IMR-90 (cell line): ENCODE measurements at regions not wholly inside any gene's neighbourhood (a gene's known extent, or its start where the extent isn't known, plus 50 kb on each side); places are given as distances from the start of the nearest gene placed in this dataset.

Source experiments
- ATAC-seq: fragments of 200-7000 bp; cut with Tn5 transposase; 2 replicates; pipeline ENCODE4 v1.9.1; 2020; ENCODE audit warnings: low read depth, mild to moderate bottlenecking, moderate library complexity
- BruUV-seq: library from RNA; stranded (reverse); fragments of 400-500 nt; replicated peaks from 2 replicates; lab custom pipeline; 2021; lab: Mats Ljungman, UMichigan
- CTCF ChIA-PET: fragments of 300-600 bp; formaldehyde crosslinking; extraction: SDS; loops from one replicate; lab custom pipeline; 2021; ENCODE audit warnings: antibody characterized with exemption; lab: Yijun Ruan, JAX
- POLR2A ChIA-PET: fragments of 300-600 bp; sonication (Branson Sonifier 250); formaldehyde crosslinking; loops from one replicate; lab custom pipeline; 2022; ENCODE audit warnings: antibody characterized with exemption; ENCODE audit not compliant: unreplicated experiment; lab: Charles Lee
- DNase-seq: peaks from one replicate; pipeline ENCODE4 v3.0.0; 2013
- H2AFZ ChIP-seq: replicated peaks from 2 replicates; pipeline ENCODE3; 2013; ENCODE audit warnings: low read length, mild to moderate bottlenecking; ENCODE audit not compliant: poor library complexity
- H2AK5ac ChIP-seq: 2 replicates; pipeline ENCODE4 v1.6.1; 2013; ENCODE audit warnings: low read depth, low read length, inconsistent platforms
- H2AK9ac ChIP-seq: replicated peaks from 2 replicates; pipeline ENCODE3; 2013; ENCODE audit warnings: mild to moderate bottlenecking, low read depth, low read length, moderate library complexity; ENCODE audit not compliant: poor library complexity
- H2BK120ac ChIP-seq: 2 replicates; pipeline ENCODE4 v1.6.1; 2013; ENCODE audit warnings: low read depth, low read length, inconsistent platforms
- H2BK15ac ChIP-seq: 3 replicates; pipeline ENCODE4 v1.6.1; 2013; ENCODE audit warnings: low read depth, low read length, inconsistent platforms
- H2BK20ac ChIP-seq: 2 replicates; pipeline ENCODE4 v1.6.1; 2013; ENCODE audit warnings: low read depth, mild to moderate bottlenecking, inconsistent platforms, low read length, moderate library complexity
- H2BK5ac ChIP-seq: 2 replicates; pipeline ENCODE4 v1.6.1; 2013; ENCODE audit warnings: mild to moderate bottlenecking, low read depth, low read length, inconsistent platforms; ENCODE audit not compliant: poor library complexity, severe bottlenecking
- H3K14ac ChIP-seq: replicated peaks from 2 replicates; pipeline ENCODE4 v1.6.1; 2013; ENCODE audit warnings: low read depth, low read length, inconsistent platforms
- H3K18ac ChIP-seq: 2 replicates; pipeline ENCODE4 v1.6.1; 2013; ENCODE audit warnings: low read depth, low read length, control low read depth
- H3K23ac ChIP-seq: 2 replicates; pipeline ENCODE4 v1.6.1; 2013; ENCODE audit warnings: low read depth, low read length, inconsistent platforms
- H3K27ac ChIP-seq: 2 replicates; pipeline ENCODE4 v1.5.1; 2013; ENCODE audit warnings: mild to moderate bottlenecking, control low read depth, low read length; ENCODE audit not compliant: insufficient read depth
- H3K27me3 ChIP-seq: 2 replicates; pipeline ENCODE4 v1.6.1; 2013; ENCODE audit warnings: low read length; ENCODE audit not compliant: control insufficient read depth, insufficient read depth
- H3K36me3 ChIP-seq: 2 replicates; pipeline ENCODE4 v1.6.1; 2013; ENCODE audit warnings: low read length, mixed read lengths; ENCODE audit not compliant: control insufficient read depth, insufficient read depth
- H3K4ac ChIP-seq: 2 replicates; pipeline ENCODE4 v1.6.1; 2013; ENCODE audit warnings: low read depth, low read length, inconsistent platforms
- H3K4me1 ChIP-seq: 2 replicates; pipeline ENCODE4 v1.6.1; 2013; ENCODE audit warnings: low read length, mixed read lengths; ENCODE audit not compliant: control insufficient read depth, insufficient read depth
- H3K4me2 ChIP-seq: 2 replicates; pipeline ENCODE4 v1.6.1; 2013; ENCODE audit warnings: low read depth, mild to moderate bottlenecking, control low read depth, low read length, moderate library complexity
- H3K4me3 ChIP-seq: 2 replicates; pipeline ENCODE4 v1.5.1; 2013; ENCODE audit warnings: low read depth, mild to moderate bottlenecking, control low read depth, low read length, moderate library complexity; ENCODE audit not compliant: insufficient read depth
- H3K56ac ChIP-seq: 2 replicates; pipeline ENCODE4 v1.6.1; 2013; ENCODE audit warnings: low read length, inconsistent platforms; ENCODE audit not compliant: insufficient read depth; ENCODE audit errors: extremely low read depth
- H3K79me1 ChIP-seq, 2 experiments: 2 replicates each; pipeline ENCODE4 v1.6.1; 2013; ENCODE audit warnings: low read length in 2 of 2, inconsistent platforms in 1 of 2, low read depth in 1 of 2
- H3K9ac ChIP-seq: 2 replicates; pipeline ENCODE4 v1.6.1; 2013; ENCODE audit warnings: low read depth, low read length, control low read depth
- H3K9me1 ChIP-seq: 2 replicates; pipeline ENCODE4 v1.6.1; 2013; ENCODE audit warnings: low read length, inconsistent platforms; ENCODE audit not compliant: insufficient read depth
- H3K9me3 ChIP-seq: 2 replicates; pipeline ENCODE4 v1.6.1; 2013; ENCODE audit warnings: low read length; ENCODE audit not compliant: control insufficient read depth, insufficient read depth
- H4K20me1 ChIP-seq: 2 replicates; pipeline ENCODE4 v1.6.1; 2013; ENCODE audit warnings: low read length, inconsistent platforms; ENCODE audit not compliant: insufficient read depth
- H4K5ac ChIP-seq: 2 replicates; pipeline ENCODE4 v1.6.1; 2013; ENCODE audit warnings: mild to moderate bottlenecking, low read depth, low read length, control low read depth
- H4K8ac ChIP-seq, 2 experiments: 2 replicates each; pipeline ENCODE4 v1.6.1; 2013; ENCODE audit warnings: low read depth in 2 of 2, low read length in 2 of 2, control low read depth in 1 of 2, inconsistent platforms in 1 of 2
- H4K91ac ChIP-seq: 2 replicates; pipeline ENCODE4 v1.6.1; 2013; ENCODE audit warnings: low read depth, low read length, inconsistent platforms; ENCODE audit not compliant: insufficient read depth
- BHLHE40 ChIP-seq: fragments of 150-350 bp; IDR thresholded peaks from 2 replicates; pipeline ENCODE4 v1.6.1; 2016; ENCODE audit warnings: mild to moderate bottlenecking, low read depth, low read length
- CEBPB ChIP-seq: IDR thresholded peaks from 2 replicates; pipeline ENCODE4 v1.6.1; 2012; ENCODE audit warnings: low read depth, low read length, improper control_type of control experiment
- FOS ChIP-seq: fragments of 150-350 bp; IDR thresholded peaks from 2 replicates; pipeline ENCODE4 v1.6.1; 2016; ENCODE audit warnings: low read depth, low read length
- MAFK ChIP-seq: IDR thresholded peaks from 2 replicates; pipeline ENCODE4 v1.6.1; 2012; ENCODE audit warnings: low read depth, low read length, improper control_type of control experiment
- RAD21 ChIP-seq: IDR thresholded peaks from 2 replicates; pipeline ENCODE4 v1.6.1; 2012; ENCODE audit warnings: low read length, improper control_type of control experiment
- WGBS, 2 experiments: methylation state at CpG; one replicate each; pipeline versions ENCODE4 v1.1.5 to v1.1.7; 2013; ENCODE audit warnings: missing lambda C conversion rate in 2 of 2; ENCODE audit not compliant: insufficient read length in 1 of 2; ENCODE audit errors: extremely low coverage in 2 of 2; 5-methylcytosine and 5-hydroxymethylcytosine counted together
- dilution Hi-C: fragments of 300-500 bp; cut with HindIII; formaldehyde crosslinking; loops from one replicate; pipeline ENCODE4 v1.14.3; 2018; ENCODE audit warnings: low sequenced_read_pairs; ENCODE audit not compliant: unreplicated experiment
- in situ Hi-C: fragments of 300-500 bp; cut with MboI; formaldehyde crosslinking; loops from 3 replicates; pipeline ENCODE4 v1.14.3; 2019; ENCODE audit warnings: low sequenced_read_pairs, inconsistent platforms, mixed read lengths
- intact Hi-C: fragments of 100-400 bp; cut with micrococcal nuclease; formaldehyde crosslinking; loops from 2 replicates; pipeline ENCODE4 v1.10.0; 2022

GRCh38 chr13:55516610-55517009, 1624.1 kb upstream of the PRR20A start:
- Histone ChIP-seq H2BK5ac (no peak overlapping the region), H4K8ac (no peak overlapping the region), H4K20me1 (no peaks in the 10 kb centered on the region), H2BK15ac (no peak overlapping the region), H3K23ac (no peak overlapping the region), H2BK120ac (no peak overlapping the region), H3K18ac (no peak overlapping the region), H3K4ac (no peak overlapping the region), H3K9me1 (no peaks in the 10 kb centered on the region), H3K4me1 (no peaks in the 10 kb centered on the region), H3K9ac (no peak overlapping the region), H4K5ac (no peak overlapping the region), H2BK20ac (no peak overlapping the region), H4K91ac (no peak overlapping the region), H2AK9ac (no peak overlapping the region), H3K36me3 (no peaks in the 10 kb centered on the region), H3K4me3 (no peak overlapping the region), H3K27me3 (no peaks in the 10 kb centered on the region), H3K4me2 (no peak overlapping the region), H2AK5ac (no peak overlapping the region), H3K9me3 (0 out of 2 replicates have a peak, but pooled peaks cover 3% of the 10 kb centered on the region), H3K27ac (no peak overlapping the region), H3K14ac (no peak overlapping the region), H3K79me1 (no peaks in the 10 kb centered on the region), H3K56ac (no peak overlapping the region), H2AFZ (no peak overlapping the region)
- ChIA-PET POLR2A (no interaction called here), CTCF (no interaction called here)
- in situ Hi-C loops, result no loop called here
- ATAC-seq (no peak), DNase-seq (no peak)
- dilution Hi-C loops, result no loop called here
- no TSS peak for BruUV-seq
- no peak for TF ChIP-seq RAD21
- TF ChIP-seq MAFK, result no peak
- TF ChIP-seq BHLHE40, result no peak
- no peak for TF ChIP-seq CEBPB
- no peak for TF ChIP-seq FOS
- intact Hi-C loops, result no loop called here
- no CpG with 5 or more reads among the region's 1 CpG for WGBS, 2 experiments
